HPDE6-E6E7 (cell line): ENCODE measurements at regions not wholly inside any gene's neighbourhood (a gene's known extent, or its start where the extent isn't known, plus 50 kb on each side); places are given as distances from the start of the nearest gene placed in this dataset.
A peak's percentile ranks its signal among the peaks of the same experiment; 100 is the strongest.

ENCODE experiments used
- DNase-seq: peaks from one replicate; pipeline ENCODE4 v3.0.0; 2011; ENCODE audit warnings: missing footprints; ENCODE audit errors: extremely low spot score

DNA sequence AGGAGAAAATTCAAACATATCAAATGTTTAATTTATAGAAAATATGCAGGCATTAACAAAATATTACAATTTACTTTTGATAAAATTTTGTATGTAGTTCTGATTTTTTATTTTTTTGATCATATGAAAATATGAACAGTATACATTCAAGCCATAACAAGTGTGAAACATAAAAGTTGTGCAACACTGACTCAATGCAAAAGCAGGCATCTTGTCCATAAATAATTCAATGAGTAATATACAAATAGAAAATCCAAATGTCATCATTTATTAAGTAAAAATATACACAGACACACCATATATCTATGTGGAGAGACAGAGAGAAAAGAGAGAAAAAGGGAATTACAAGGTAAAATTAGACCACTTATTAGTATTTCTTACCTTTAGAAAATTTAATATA is 1183.9 kb downstream of the SLITRK1 start:
- DNase-seq, result no peak

DNA sequence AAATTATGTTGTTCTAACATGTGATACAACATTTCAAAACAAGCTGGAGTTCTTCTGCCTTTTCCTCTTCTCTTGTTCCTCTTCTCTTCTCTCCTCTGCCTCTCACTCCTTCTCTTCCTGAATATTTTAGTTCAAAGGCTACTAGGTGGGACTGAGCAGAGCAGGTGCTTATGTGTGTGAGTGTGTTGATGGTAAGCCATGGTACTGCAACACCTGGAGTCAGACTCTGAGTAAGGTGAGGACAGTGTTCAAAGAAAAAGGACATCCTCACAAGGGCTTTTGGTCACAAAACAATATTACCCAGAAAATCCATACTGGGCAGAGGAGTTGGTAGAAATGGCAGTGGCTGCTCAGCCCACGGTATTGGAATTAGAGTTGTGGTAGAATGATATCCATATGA is 1188.7 kb downstream of the SLITRK1 start:
- no peak for DNase-seq

DNA sequence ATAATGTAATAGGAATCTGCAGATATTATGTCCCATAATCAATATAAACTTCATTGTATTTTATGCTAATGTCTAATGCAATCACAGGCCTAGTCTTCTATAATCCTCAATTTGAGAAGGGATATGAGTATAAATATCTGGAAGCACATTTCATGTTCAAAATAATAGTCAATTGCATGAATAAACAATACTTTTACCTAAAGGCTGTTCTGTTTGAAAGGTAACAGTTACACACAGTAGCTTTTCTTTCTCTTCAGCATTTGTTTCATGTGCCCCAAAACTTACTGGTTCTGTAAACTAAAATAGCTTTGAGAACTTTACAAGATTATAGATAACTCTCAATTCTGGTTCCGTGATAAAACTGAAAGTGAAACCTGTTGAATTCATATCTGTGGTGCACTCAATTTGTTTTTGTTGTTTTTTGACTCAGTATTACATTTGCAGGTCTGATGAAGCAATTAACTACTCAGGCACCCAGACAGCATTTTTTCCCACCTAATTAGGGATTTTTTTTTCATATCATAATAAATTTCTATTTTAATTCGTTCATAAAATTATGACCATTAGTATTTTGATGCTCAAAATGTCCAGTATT is 1193.8 kb downstream of the SLITRK1 start:
- no peak for DNase-seq

DNA sequence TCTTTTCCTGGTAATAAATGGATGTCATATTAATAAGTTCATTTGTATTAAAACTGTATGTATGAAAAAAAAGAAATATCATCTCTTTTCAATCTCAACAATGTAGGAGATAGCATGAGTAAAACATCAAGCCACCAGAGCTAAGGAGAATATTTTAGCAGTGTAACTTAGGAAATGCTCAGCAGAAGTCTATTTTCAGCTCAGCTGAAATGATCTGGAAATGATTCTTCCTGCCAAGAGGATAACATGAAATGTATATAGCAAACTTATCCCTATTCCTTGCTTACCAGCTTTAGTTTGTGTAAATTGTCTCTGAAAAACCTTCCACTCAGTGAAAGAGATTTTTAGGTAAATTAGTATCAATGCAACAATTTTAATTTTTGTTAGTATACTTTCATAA is 1194.4 kb downstream of the SLITRK1 start:
- DNase-seq, result no peak

DNA sequence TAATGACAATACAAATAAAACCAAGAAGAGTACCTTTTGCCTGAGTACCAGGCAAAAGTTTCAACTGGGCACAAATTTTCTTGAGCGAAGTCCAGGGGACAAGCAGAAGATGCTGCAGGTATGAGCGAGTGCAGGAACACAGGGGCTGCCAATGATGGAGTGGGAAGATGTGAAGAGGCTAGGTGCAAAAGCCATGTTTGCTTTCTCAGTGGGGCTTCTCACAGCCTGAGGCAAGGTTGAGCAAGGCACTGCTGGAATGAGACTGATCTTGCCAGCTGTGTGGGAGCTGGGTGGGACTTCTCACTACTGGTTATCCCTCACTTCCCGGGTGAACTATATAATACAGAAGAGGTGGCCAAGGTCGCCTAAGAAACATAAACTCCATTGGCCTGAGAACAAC is 1200.7 kb downstream of the SLITRK1 start:
- no peak for DNase-seq

DNA sequence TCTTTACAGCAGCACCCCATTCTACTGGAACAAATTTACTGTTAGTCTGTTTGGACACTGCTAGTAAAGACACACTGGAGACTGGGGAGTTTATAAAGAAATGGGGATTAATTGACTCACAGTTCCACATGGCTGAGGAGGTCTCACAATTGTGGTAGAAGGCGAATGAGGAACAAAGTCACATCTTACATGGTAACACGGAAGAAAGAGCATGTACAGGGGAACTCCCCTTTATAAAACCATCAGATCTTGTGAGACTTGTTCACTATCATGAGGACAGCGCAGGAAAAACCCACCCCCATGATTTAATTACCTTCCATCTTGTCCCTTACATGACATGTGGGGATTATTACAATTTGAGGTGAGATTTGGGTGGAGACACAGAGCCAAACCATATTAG is 1204.2 kb downstream of the SLITRK1 start:
- DNase-seq, result no peak

DNA sequence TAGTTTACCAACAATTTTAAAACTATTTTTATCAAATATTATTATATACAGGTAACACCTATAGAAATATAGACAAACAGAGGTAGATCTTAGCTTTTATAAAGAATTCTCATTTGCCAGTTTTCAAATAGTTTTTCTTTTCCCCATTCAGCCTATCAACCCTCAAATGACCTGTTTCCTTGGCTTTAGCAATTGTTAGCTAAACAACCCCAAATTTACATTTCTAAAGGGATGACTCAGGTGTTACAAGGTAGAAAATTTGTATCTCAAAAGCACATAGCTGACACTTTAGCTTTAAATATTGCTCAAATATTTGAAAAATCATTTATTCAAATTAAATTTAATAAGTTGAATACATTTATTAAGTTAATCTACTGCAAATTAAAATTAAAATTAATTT is 1207.2 kb downstream of the SLITRK1 start:
- DNase-seq, result no peak

DNA sequence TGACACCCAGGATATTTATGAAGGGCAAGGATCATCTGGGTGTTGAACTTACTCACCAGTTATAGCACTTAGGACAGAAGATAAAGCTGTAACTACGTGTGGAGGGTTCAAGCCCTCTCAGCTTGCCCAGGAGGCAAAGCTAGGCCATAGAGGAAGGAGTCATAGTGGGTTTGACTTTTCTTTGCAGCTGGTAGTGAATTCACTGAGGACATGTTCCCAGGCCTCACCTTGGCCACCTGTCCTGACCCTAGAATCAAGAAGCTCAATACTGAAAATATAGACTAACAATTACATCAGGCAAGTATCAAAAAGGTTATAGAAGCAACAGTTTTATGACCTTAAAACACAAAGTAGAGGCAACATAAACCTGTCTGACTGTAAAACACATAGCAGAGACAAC is 1207.7 kb downstream of the SLITRK1 start:
- no peak for DNase-seq

DNA sequence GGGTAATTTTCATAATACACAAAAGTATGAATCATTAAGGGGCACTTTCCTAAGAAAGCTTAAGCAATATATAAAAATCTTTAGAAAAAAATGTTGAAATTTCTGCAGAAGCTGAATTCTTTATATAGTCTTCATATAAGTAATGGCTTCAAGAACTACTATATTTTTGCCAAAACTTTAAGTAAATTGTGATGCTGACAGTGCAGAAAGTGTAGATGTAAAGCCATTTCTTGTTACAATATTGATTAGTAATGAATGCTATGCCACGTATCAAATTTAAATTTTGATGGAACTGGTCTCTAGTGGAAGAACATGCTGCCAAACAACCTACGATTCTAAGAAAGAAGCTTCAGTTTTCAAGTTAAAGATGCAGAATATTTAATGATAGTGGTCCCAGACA is 1210.0 kb downstream of the SLITRK1 start:
- no peak for DNase-seq

DNA sequence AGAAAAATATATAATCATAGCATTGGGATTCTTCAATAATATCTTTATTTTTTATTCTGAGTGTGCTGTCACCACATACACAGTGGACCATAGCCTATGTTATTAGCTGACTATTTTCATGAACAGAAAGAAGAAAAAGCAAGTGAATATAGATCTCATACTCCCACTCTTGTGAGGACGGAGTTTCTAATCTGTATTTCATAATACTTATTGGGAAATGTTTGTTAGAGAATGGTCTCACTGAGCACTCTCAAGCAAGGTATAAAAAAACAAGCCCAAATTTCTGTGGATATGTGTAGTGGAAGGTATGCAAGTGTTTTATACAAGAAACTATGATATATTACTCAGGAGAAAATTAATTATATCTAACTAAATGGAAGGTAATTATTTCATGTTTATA is 1218.1 kb downstream of the SLITRK1 start:
- no peak for DNase-seq

DNA sequence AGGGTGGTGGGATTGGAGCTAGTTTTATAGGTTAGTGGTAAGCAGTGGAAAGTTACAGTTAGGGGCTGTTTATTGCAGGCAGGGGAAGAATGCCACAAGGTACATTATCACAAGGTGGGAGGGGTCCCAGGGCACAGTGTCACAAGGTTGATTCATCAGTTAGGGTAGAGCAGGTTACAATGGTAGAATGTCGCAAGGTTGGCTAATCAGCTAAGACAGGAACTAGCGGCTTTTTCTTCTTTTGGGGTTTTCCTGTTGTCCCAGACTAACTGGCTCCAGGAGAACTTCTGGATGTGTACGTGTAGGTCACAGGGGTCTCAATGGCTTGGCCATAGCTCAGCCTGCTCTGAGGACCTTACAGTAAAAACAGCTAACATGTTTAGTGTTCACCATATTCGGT is 1221.1 kb downstream of the SLITRK1 start:
- no peak for DNase-seq

DNA sequence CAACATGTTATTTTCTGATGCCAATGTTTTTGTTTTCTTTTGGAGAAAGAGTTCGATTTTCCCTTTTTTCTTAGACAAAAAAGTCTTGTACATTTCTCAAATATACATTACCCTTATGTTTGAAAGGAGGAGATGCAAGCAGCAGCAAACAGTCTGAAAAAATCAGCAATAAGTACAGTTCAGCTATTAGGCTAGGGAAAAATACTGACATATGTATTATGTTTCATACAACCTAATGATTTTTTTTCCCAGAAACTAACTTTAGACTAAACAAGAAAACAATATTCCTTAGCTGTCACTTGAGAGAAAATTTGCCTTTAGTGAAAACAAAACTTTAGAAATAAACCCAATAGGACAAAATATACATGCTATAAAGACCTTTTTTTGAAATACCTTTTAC is 1223.5 kb downstream of the SLITRK1 start:
- DNase-seq, result no peak

DNA sequence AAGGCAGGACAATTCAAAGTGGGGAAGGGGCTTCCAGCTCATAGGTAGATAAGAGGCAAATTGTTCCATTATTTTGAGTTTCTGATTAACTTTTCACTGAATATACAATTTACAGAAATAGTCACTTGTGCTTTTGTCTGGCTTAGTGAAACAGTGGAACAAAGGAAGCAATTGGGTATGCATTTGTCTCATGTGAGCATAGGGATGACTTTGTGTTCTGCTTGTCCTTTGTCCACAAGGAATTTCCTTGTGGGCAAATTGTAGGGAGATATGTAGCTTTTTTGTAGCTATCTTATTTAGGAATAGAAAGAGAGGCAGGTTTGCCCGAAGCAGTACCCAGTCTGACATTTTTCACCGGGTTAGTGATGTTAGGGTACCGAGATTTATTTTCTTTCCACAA is 1224.8 kb downstream of the SLITRK1 start:
- DNase-seq, result no peak

DNA sequence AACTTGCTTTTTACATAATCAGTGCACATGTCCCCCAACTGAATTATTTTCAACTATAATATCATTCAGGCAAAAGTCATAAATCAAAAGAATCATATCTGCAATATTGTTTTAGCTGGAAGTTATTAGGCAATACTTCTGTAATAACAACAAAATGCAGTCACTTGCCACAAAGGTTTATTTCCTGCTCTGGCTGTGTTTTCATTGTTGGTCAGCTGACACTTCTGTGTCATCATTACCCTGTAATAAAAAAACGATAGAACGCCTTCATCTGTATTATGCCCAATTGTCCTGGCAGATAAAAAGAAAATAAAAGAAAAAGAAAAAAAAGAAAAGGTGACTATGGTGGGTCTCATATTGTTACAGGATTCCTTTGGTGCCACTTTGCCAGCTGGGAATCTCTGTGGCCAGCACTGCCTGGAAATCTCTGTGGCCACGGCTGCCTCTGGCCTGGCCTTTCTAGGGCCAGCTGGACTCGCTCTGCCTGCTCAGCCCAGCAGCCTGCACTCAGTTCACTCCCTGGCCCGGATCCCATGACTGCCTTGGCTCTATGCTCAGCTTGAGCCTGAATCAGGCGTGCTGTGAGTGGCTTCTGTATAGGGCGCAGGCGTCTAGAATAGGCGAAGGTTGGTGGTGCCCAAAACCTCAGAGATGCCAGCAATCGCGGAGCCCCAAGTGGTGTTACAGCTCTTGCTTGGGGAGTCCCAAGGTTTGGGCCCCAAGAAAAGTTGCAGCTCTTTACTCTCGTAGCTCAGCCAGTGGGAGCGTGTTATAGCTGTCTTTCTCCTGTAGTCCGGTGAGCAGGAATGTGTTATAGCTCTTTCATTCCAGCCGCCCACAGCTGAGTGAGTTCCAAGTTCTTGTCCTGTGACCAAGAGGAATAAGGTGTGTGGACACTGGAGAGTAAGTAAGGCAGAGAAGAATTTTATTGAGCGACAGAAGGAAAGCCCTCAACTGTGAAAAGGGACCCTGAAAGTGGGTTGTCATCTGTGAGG is 1227.1 kb downstream of the SLITRK1 start:
- DNase-seq, result peak; percentile 11

DNA sequence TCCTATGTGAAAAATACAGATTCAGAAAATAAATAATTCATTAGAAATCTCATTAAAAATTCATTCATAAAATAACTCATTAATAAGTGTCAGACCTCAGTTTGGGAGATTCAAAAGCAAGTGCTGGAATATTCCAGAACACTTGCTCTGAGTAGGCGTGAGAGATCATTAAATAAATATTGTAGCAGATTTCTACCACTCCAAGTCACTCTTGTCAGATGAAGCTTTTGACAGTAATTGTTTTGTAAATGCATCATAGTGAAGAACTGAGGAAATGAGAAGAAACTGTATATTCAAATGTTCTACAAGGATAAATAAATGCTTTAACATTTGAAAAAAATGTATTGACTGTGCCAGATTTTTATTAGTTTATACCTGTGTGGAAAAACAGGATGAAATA is 1228.1 kb downstream of the SLITRK1 start:
- no peak for DNase-seq

DNA sequence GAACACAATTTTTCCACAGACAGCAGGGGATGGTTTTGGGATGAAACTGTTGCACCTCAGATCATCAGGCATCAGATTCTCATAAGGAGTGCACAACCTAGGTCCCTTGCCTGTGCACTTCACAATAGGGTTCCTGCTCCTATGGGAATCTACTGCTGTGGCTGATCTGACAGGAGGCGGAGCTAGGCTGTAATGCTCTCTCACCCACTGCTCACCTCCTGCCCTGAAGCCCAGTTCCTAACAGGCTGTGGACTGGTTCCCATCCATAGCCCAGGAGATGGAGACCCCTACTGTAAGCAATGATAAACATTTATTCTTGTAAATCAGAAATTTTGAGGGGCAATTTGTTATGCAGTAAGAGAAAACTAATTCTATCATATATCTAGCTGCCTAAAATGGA is 1234.7 kb downstream of the SLITRK1 start:
- DNase-seq, result no peak

DNA sequence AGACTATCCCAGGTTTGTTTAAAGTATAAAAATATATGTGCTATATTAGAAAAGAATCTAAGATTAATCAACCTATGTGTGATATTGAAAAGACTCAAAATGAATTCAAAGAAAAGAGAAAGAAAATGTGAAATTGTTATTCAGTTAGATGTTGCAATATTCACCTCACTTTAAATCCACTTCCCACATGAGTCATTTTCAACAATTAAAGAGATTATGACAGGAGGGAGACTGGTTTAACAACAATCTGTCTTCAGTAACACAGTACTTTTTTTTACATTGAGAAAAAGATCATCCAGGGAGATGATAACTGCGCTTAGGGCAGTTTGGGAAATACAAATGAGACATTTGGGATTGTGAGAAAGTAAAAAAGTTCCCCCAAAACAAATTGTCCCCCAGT is 1246.2 kb downstream of the SLITRK1 start:
- DNase-seq, result peak; percentile 40

DNA sequence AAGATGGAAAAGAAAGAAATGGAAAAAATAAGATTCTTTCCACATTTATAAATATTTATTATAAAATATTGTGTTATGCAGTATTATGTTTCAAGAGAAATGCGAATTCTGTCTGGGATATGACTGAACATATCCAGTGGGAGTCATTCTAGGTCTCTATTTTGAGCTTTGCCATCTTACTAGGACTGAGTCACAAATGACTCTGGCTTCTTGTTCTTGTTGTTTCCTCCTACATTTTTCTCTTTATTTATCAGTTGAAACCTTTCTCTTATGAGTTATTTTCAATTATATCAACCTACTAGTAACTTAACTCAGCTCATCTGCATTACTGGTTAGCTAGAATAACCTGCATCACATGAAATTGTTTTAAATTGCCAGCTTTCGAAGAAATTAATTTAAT is 1247.3 kb downstream of the SLITRK1 start:
- DNase-seq, result peak; percentile 21

DNA sequence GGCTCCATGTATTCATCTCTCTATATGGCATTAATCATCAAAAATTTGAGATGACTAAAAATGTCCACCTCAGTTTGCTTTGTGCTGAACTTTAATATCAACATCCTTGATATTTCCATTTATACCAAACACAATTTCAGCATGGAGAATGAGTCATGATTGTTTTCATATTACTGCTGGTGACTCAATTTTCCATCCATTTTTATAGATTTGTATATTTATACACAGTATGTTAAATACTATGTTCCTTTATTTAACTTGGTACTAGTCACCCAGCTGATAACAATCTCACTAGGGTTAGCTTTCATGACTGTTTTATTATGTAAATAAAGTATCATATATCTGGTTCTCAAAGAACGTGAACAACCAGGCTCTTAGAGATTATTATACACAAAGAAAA is 1255.1 kb downstream of the SLITRK1 start:
- peak; percentile 3 for DNase-seq

DNA sequence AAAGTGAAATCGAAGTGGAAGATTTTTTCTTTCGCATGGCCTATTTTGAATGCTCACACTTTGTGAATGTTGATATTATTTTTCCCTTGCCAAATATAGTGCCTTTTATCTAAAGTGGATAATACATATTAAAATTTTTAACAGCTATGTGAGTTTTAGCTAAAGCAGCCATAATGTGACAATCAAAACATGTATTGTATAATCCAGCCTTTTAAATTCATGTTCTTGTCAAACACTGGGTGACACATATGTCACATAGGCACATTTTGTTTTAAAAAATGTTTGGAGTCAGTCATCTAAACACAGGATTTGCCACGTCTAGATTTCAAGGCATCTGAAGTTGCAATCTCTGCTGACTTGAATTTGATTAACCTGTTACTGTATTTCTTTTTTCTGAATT is 1256.6 kb downstream of the SLITRK1 start:
- DNase-seq, result no peak

DNA sequence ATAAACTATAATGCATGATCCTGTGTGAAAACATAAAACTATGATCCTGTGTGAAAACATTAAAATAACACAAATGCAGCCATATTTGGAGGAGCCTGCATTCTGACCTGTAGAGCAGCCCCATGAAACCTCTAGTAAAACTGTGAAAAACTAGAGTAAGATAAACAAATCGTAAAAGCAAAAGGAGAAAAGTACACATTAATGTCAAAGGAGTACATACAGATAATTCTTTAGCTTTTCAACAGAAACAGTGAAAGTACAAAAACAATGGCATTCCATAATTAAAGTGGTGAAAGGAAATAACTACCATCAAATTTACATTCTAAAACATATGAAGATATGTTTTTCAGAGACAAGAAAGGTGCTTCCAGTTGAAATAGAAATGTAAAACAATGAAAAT is 1267.2 kb downstream of the SLITRK1 start:
- DNase-seq, result no peak

DNA sequence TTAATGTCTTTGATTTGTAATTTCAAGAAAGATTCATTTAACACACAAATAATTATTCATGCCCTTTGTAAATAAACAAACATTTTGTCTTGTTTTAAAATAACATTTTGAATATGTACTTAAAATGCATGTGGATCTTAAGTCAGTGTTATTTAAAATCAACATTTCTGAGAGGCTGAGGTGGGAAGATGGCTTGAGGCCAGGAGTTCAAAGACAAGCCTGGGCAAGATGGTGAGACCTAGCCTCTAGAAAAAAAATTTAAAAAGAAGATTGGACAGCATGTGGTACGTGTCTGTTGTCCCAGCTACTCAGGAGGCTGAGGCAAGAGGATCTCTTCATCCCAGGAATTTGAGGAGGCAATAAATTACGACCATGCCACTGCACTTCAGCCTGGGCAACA is 1268.2 kb downstream of the SLITRK1 start:
- no peak for DNase-seq

DNA sequence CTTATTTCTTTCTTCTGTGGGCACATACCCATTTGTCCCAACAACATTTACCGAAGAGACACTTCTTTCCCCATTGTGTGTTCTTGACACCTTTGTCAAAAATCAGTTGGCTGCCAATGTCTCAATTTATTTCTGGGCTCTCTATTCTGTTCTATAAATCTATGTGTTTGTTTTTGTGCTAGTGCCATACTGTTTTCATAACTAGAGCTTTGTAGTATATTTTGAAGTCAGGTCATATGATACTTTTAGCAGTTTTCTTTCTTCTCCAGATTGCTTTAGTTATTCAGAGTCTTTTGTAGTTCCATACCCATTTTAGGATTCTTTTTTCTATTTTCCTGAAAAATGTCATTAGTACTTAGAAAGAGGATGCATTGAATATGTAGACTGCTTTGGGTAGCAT is 1276.3 kb downstream of the SLITRK1 start:
- DNase-seq, result no peak
